ENCODE measurements at regions not wholly inside any gene's neighbourhood (a gene's known extent, or its start where the extent isn't known, plus 50 kb on each side); places are given as distances from the start of the nearest gene placed in this dataset.

DNA sequence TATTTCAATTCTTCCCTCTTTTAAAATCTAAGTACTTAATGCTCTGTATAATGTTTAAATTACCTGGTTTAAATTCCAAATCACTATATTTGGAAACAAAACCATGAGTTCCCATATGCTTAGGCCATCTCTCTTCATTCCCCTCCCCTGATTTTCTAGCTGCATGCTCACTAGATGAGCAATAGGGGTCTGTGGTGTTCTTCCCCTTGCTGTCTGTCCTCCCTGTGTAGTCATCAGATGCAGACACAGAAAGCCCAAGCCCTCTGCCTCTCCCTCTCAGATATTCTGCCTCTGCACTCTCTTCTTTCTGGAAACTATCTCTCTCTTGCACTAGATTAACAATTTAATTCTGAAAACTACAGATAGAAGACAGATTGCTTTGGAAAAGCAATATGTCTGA, 1730.2 kb downstream of the OLFM4 start:
- H3K4me1 ChIP-seq: no peaks in the 10 kb centered on the region
- intact Hi-C loops (cut with DNase I; ENCODE audit: low total_unique reads): no loop called here
- TF ChIP-seq, protein P1, sequence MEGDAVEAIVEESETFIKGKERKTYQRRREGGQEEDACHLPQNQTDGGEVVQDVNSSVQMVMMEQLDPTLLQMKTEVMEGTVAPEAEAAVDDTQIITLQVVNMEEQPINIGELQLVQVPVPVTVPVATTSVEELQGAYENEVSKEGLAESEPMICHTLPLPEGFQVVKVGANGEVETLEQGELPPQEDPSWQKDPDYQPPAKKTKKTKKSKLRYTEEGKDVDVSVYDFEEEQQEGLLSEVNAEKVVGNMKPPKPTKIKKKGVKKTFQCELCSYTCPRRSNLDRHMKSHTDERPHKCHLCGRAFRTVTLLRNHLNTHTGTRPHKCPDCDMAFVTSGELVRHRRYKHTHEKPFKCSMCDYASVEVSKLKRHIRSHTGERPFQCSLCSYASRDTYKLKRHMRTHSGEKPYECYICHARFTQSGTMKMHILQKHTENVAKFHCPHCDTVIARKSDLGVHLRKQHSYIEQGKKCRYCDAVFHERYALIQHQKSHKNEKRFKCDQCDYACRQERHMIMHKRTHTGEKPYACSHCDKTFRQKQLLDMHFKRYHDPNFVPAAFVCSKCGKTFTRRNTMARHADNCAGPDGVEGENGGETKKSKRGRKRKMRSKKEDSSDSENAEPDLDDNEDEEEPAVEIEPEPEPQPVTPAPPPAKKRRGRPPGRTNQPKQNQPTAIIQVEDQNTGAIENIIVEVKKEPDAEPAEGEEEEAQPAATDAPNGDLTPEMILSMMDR (IDR thresholded peaks at IDR 0.05): no peak
- no peak for TF ChIP-seq POLR2AphosphoS5 (IDR thresholded peaks at IDR 0.05)
- no peak for TF ChIP-seq EP300 (IDR thresholded peaks at IDR 0.05)
- TF ChIP-seq POLR2A (IDR thresholded peaks at IDR 0.05): no peak
- no peak overlapping the region for H3K27ac ChIP-seq
- H3K9me3 ChIP-seq: no peaks in the 10 kb centered on the region
- no peaks in the 10 kb centered on the region for H3K27me3 ChIP-seq
- H3K4me3 ChIP-seq: no peak overlapping the region
- DNase-seq: no peak
- H3K36me3 ChIP-seq: no peaks in the 10 kb centered on the region

DNA sequence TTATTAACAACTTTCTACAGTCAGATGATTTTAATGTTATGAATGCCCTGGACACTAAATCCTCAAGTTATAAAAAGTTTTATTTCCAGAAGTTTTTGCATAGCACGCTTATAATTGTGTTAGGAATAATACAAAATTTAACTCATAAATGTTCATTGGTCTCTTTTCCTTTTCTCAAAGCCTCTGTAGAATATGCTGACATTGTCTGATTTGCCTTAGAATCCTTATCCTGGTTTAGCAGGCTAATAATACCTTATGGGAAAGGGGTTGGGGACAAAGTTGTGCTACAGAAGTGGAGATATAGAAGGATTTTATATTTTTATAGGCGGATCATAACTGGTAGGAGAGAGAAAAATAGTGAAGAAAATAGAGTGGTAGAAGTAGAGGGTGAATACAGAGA, 1739.6 kb downstream of the OLFM4 start:
- WGBS, 5 donors: 86 to 94% (median 89%) methylated on average over 2 of the region's 2 CpGs
- no peaks in the 10 kb centered on the region for H3K36me3 ChIP-seq
- intact Hi-C loops (cut with DNase I; ENCODE audit: low total_unique reads): no loop called here

DNA sequence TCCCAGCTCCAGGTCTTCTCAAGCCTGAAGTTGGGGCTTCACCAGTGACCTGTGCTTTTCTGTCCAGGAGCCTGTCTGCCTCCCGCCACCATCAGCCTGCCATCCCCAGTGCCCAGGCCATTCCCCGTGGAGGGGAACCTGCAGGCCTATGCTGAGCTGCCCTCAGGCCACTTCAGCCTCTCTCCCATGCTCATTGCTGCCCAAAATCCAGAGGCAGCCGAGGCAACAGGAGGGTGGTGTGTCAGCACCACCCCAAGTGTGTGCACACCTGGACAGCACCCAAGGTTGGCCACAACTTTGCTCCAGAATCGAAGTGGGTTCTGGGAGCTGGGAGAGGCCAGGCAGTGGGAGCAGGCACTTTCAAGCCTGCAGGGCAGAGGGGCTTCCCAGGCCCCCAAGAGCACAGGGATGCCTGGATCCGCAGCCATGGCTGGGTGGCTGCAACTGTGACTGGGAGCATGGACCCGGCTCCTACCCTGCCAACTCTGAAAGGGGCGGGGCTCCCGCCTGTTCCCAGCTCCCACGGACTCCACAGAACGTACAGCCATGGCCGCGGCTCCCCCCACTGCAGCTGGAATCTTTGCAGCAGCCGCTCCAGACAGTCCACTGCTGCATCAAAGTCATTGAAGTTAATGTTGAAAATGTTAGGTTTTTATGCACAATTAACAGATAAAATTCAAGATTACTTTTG, 1747.0 kb downstream of the OLFM4 start:
- Histone ChIP-seq H3K27me3 (no peaks in the 10 kb centered on the region), H3K9me3 (peaks cover 0 to 5% (median 5%) of the 10 kb centered on the region in 4 donors), H3K4me1 (no peaks in the 10 kb centered on the region), H3K27ac (no peak overlapping the region), H3K4me3 (no peak overlapping the region), H3K36me3 (no peaks in the 10 kb centered on the region)
- intact Hi-C loops (cut with DNase I; ENCODE audit: low total_unique reads): no loop called here
- no peak for DNase-seq
- TF ChIP-seq POLR2A (IDR thresholded peaks at IDR 0.05): no peak
- no peak for TF ChIP-seq EP300 (IDR thresholded peaks at IDR 0.05)
- TF ChIP-seq, protein P1 (IDR thresholded peaks at IDR 0.05): no peak
- TF ChIP-seq POLR2AphosphoS5 (IDR thresholded peaks at IDR 0.05): no peak
- 75 to 88% (median 87%) methylated on average over 9 to 13 of the region's 13 CpGs for WGBS, 5 donors

More for the DNA sequence above, 1739.6 kb downstream of the OLFM4 start:
- H3K4me3 ChIP-seq: no peak overlapping the region
- no peak overlapping the region for H3K27ac ChIP-seq
- no peaks in the 10 kb centered on the region for H3K9me3 ChIP-seq
- H3K27me3 ChIP-seq: no peaks in the 10 kb centered on the region
- H3K4me1 ChIP-seq: no peaks in the 10 kb centered on the region
- no peak for TF ChIP-seq POLR2AphosphoS5 (IDR thresholded peaks at IDR 0.05)
- TF ChIP-seq, protein P1 (IDR thresholded peaks at IDR 0.05): no peak
- no peak for TF ChIP-seq POLR2A (IDR thresholded peaks at IDR 0.05)
- TF ChIP-seq EP300 (IDR thresholded peaks at IDR 0.05): no peak
- DNase-seq: no peak

DNA sequence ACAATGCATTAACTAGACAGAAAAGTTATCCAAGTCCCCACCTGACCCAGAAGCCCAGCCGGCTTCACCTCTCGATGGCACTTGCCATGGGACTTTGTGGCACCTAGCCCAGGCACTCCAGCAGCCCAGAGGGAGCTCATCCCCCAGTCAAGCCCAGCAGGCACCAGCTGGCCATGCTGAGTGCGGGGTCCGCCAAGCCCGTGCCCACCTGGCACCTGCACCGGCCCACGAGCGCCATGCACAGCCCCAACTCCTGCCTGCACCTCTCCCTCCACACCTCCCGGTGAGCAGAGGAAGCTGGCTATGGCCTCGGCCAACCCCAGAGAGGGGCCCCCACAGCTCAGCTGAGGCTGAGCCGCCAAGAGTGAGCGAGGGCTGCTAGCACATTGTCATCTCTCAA, 1759.1 kb downstream of the OLFM4 start:
- intact Hi-C loops (cut with DNase I; ENCODE audit: low total_unique reads): no loop called here
- 86 to 96% (median 88%) methylated on average over 5 to 12 of the region's 12 CpGs for WGBS, 5 donors
- no peak for TF ChIP-seq POLR2A (IDR thresholded peaks at IDR 0.05)
- TF ChIP-seq, protein P1 (IDR thresholded peaks at IDR 0.05): no peak
- TF ChIP-seq POLR2AphosphoS5 (IDR thresholded peaks at IDR 0.05): no peak
- TF ChIP-seq EP300 (IDR thresholded peaks at IDR 0.05): no peak
- Histone ChIP-seq H3K27ac (no peak overlapping the region), H3K9me3 (peaks cover 0 to 13% (median 3%) of the 10 kb centered on the region in 4 donors), H3K4me3 (no peak overlapping the region), H3K4me1 (no peaks in the 10 kb centered on the region), H3K36me3 (no peaks in the 10 kb centered on the region), H3K27me3 (no peaks in the 10 kb centered on the region)
- DNase-seq: no peak

Data from stomach (tissue), 8 donors.